Fibroblast of lung (primary cell): ENCODE measurements at regions not wholly inside any gene's neighbourhood (a gene's known extent, or its start where the extent isn't known, plus 50 kb on each side); places are given as distances from the start of the nearest gene placed in this dataset.

Experiments used
- EZH2 ChIP-seq: IDR thresholded peaks from 2 replicates; pipeline ENCODE4 v1.5.1; 2012; ENCODE audit warnings: low read length, control low read depth, mild to moderate bottlenecking; ENCODE audit errors: missing control alignments
- TF ChIP-seq, protein P1 (sequence below), 2 donors: IDR thresholded peaks in 1 of 2; conservative IDR thresholded peaks in 1 of 2; 1 replicate in 1 of 2; 2 replicates in 1 of 2; pipeline ENCODE4 v1.5.1; 2011 to 2012; ENCODE audit warnings: low read length in 2 of 2, control low read depth in 1 of 2, inconsistent platforms in 1 of 2, low read depth in 1 of 2, mild to moderate bottlenecking in 1 of 2

DNA sequence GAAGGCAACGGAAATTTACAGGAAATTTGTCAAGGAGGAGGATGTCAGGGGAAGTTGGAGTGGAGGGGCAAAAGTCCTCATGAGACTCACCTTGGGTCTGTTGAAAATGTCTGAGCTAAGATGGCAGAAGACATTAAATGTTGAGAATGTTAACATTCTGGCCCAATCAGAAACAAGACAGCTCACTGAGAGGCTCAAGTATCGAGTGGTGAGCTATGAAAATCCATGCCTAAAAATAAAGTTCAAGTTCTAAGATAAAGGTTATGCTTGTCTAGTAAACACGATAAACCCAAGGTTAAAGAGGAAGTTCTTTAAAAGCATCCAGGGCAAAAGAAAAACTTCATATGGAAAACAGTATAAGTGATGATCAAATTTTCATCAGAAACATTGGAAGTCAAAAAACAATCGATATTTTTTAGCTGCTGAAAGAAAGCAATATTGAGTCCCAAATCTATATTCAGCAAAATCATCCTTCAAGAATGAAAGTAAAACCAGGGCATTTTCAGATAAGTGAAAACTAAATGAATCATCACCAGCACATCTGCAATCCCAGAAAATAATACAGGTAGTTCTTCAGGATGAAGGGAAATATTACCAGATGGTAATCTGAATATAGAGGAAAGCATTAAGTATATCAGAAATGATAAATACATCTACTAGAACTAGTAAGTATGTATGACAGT is 462.4 kb downstream of the TLL1 start:
- TF ChIP-seq, protein P1, sequence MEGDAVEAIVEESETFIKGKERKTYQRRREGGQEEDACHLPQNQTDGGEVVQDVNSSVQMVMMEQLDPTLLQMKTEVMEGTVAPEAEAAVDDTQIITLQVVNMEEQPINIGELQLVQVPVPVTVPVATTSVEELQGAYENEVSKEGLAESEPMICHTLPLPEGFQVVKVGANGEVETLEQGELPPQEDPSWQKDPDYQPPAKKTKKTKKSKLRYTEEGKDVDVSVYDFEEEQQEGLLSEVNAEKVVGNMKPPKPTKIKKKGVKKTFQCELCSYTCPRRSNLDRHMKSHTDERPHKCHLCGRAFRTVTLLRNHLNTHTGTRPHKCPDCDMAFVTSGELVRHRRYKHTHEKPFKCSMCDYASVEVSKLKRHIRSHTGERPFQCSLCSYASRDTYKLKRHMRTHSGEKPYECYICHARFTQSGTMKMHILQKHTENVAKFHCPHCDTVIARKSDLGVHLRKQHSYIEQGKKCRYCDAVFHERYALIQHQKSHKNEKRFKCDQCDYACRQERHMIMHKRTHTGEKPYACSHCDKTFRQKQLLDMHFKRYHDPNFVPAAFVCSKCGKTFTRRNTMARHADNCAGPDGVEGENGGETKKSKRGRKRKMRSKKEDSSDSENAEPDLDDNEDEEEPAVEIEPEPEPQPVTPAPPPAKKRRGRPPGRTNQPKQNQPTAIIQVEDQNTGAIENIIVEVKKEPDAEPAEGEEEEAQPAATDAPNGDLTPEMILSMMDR (conservative IDR thresholded peaks at IDR 0.05 in 1 of 2, IDR thresholded peaks at IDR 0.05 in 1 of 2; ENCODE audit: low read depth in 1 of 2, low read length in 2 of 2): no peak
- TF ChIP-seq EZH2: no peak
